SK-N-MC (cell line): ENCODE measurements at regions not wholly inside any gene's neighbourhood (a gene's known extent, or its start where the extent isn't known, plus 50 kb on each side); places are given as distances from the start of the nearest gene placed in this dataset.

Experiments
- EZH2 ChIP-seq: fragments of 200-600 bp; sonication (generic); IDR thresholded peaks from one replicate; pipeline ENCODE4 v1.6.1; 2017; ENCODE audit warnings: antibody characterized with exemption
- FOXP2 ChIP-seq: optimal IDR thresholded peaks from 2 replicates; pipeline ENCODE3; 2011; ENCODE audit warnings: mild to moderate bottlenecking, moderate library complexity; ENCODE audit not compliant: insufficient read depth; ENCODE audit errors: extremely low read length, control extremely low read depth
- POLR2AphosphoS5 ChIP-seq: IDR thresholded peaks from 2 replicates; pipeline ENCODE4 v1.6.1; 2012; ENCODE audit warnings: mild to moderate bottlenecking, low read depth, low read length, borderline replicate concordance

DNA sequence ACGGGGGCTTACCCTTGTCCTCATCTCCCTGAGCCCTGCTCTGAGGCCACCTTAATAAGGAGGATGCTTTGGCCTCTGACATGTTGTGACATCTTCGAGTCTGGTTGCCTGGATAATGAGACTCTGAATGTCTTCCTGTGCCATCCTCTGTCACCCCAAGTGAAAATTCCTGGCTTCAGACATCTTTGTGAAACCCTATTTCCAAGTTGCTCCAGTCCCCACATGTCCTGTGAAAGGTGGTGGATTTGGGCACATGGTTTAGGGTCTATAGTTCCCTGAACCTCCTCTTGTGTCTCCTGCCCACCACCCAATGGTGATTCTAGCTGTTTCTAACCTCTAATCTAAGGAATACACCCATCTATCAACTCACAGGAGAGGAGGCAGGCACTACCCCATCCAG, 223.1 kb upstream of the GLI3 start:
- TF ChIP-seq POLR2AphosphoS5 (no peak), EZH2 (no peak), FOXP2 (no peak)
